ENCODE measurements at regions not wholly inside any gene's neighbourhood (a gene's known extent, or its start where the extent isn't known, plus 50 kb on each side); places are given as distances from the start of the nearest gene placed in this dataset.

DNA sequence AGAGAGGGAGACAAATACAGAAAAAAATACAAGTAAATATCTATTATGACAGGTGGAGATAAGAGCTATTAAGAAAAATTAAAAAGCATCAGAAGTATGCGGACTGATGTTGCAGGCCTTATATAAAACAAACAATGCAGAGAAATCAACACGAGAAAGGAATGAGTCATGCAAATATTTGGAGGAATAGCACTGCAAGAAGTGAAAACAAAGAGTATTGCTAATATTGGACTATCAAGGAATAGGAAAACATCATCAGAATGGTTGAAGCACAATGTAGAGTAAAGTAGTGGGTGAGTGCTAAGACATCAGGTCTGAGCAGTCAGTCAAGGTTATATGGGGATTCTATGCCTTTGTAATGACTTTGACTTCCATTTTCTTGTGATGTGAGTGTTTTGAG, 657.5 kb upstream of the GJE1 start:
- Histone ChIP-seq H3K9me2 (replicated peaks; ENCODE audit: insufficient read depth) (no peaks in the 10 kb centered on the region), H3K27me3 (no peaks in the 10 kb centered on the region), H3K27ac (no peak overlapping the region), H3K36me3 (replicated peaks; ENCODE audit: insufficient read depth, low read depth) (no peaks in the 10 kb centered on the region), H3K79me2 (no peaks in the 10 kb centered on the region), H3K4me2 (no peak overlapping the region), H3K4me1 (ENCODE audit: insufficient read depth) (no peaks in the 10 kb centered on the region), H3K9me3 (ENCODE audit: low read depth) (no peaks in the 10 kb centered on the region), H3K4me3 (no peak overlapping the region), H4K20me1 (ENCODE audit: insufficient read depth, poor library complexity, severe bottlenecking) (no peaks in the 10 kb centered on the region), H2AFZ (no peak overlapping the region)
- TF ChIP-seq CTCF (IDR thresholded peaks at IDR 0.05; ENCODE audit: poor library complexity): no peak
- TF ChIP-seq EZH2 (IDR thresholded peaks at IDR 0.05; ENCODE audit: borderline replicate concordance): no peak
- TF ChIP-seq EZH2phosphoT487 (IDR thresholded peaks at IDR 0.05; ENCODE audit: low read depth, severe bottlenecking, unreplicated experiment): no peak
- no peak for DNase-seq (ENCODE audit: low spot score)
- 82% methylated on average over 2 of the region's 2 CpGs for WGBS (ENCODE audit: low lambda C conversion rate, missing lambda C conversion rate)

- Histone ChIP-seq H3K4me2 (no peak overlapping the region), H3K9me2 (replicated peaks; ENCODE audit: insufficient read depth) (no peaks in the 10 kb centered on the region), H3K4me1 (ENCODE audit: insufficient read depth) (no peaks in the 10 kb centered on the region), H3K27ac (no peak overlapping the region), H3K79me2 (no peaks in the 10 kb centered on the region), H3K4me3 (no peak overlapping the region), H3K36me3 (replicated peaks; ENCODE audit: insufficient read depth, low read depth) (no peaks in the 10 kb centered on the region), H3K9me3 (ENCODE audit: low read depth) (no peaks in the 10 kb centered on the region), H2AFZ (no peak overlapping the region), H4K20me1 (ENCODE audit: insufficient read depth, poor library complexity, severe bottlenecking) (no peaks in the 10 kb centered on the region), H3K27me3 (no peaks in the 10 kb centered on the region)
- TF ChIP-seq CTCF (IDR thresholded peaks at IDR 0.05; ENCODE audit: poor library complexity): no peak
- TF ChIP-seq EZH2 (IDR thresholded peaks at IDR 0.05; ENCODE audit: borderline replicate concordance): no peak
- TF ChIP-seq EZH2phosphoT487 (IDR thresholded peaks at IDR 0.05; ENCODE audit: low read depth, severe bottlenecking, unreplicated experiment): no peak
- WGBS (ENCODE audit: low lambda C conversion rate, missing lambda C conversion rate): 69% methylated on average over 2 of the region's 2 CpGs
- no peak for DNase-seq (ENCODE audit: low spot score)
These were observed 660.4 kb upstream of the GJE1 start for GRCh38 chr6:141472162-141472928.

- H3K27ac ChIP-seq: no peak overlapping the region
- no peaks in the 10 kb centered on the region for H3K36me3 ChIP-seq (replicated peaks; ENCODE audit: insufficient read depth, low read depth)
- no peak overlapping the region for H3K4me3 ChIP-seq
- no peaks in the 10 kb centered on the region for H3K9me3 ChIP-seq (ENCODE audit: low read depth)
- 92% methylated on average over 2 of the region's 2 CpGs for WGBS (ENCODE audit: low lambda C conversion rate, missing lambda C conversion rate)
- TF ChIP-seq EZH2phosphoT487 (IDR thresholded peaks at IDR 0.05; ENCODE audit: low read depth, severe bottlenecking, unreplicated experiment) (no peak), EZH2 (IDR thresholded peaks at IDR 0.05; ENCODE audit: borderline replicate concordance) (no peak)
- no peak for DNase-seq (ENCODE audit: low spot score)
- H3K4me2 ChIP-seq: no peak overlapping the region
- H3K79me2 ChIP-seq: no peaks in the 10 kb centered on the region
- H3K27me3 ChIP-seq: no peaks in the 10 kb centered on the region
- no peak overlapping the region for H2AFZ ChIP-seq
- no peaks in the 10 kb centered on the region for H4K20me1 ChIP-seq (ENCODE audit: insufficient read depth, poor library complexity, severe bottlenecking)
- no peaks in the 10 kb centered on the region for H3K4me1 ChIP-seq (ENCODE audit: insufficient read depth)
- H3K9me2 ChIP-seq (replicated peaks; ENCODE audit: insufficient read depth): no peaks in the 10 kb centered on the region
These were observed 661.9 kb upstream of the GJE1 start for GRCh38 chr6:141470810-141471209.

- no peak overlapping the region for H3K27ac ChIP-seq
- H3K79me2 ChIP-seq: no peaks in the 10 kb centered on the region
- no peak for DNase-seq (ENCODE audit: low spot score)
- H2AFZ ChIP-seq: no peak overlapping the region
- H3K36me3 ChIP-seq (replicated peaks; ENCODE audit: insufficient read depth, low read depth): no peaks in the 10 kb centered on the region
- H3K4me2 ChIP-seq: no peak overlapping the region
- no peak overlapping the region for H3K4me3 ChIP-seq
- no peaks in the 10 kb centered on the region for H3K9me2 ChIP-seq (replicated peaks; ENCODE audit: insufficient read depth)
- H3K27me3 ChIP-seq: no peaks in the 10 kb centered on the region
- no peaks in the 10 kb centered on the region for H3K9me3 ChIP-seq (ENCODE audit: low read depth)
- H4K20me1 ChIP-seq (ENCODE audit: insufficient read depth, poor library complexity, severe bottlenecking): no peaks in the 10 kb centered on the region
- no peaks in the 10 kb centered on the region for H3K4me1 ChIP-seq (ENCODE audit: insufficient read depth)
- TF ChIP-seq CTCF (IDR thresholded peaks at IDR 0.05; ENCODE audit: poor library complexity) (no peak), EZH2phosphoT487 (IDR thresholded peaks at IDR 0.05; ENCODE audit: low read depth, severe bottlenecking, unreplicated experiment) (no peak), EZH2 (IDR thresholded peaks at IDR 0.05; ENCODE audit: borderline replicate concordance) (no peak)
These were observed 664.8 kb upstream of the GJE1 start for GRCh38 chr6:141467881-141468280.

All from hepatocyte (in vitro differentiated cells).